ENCODE measurements at regions not wholly inside any gene's neighbourhood (a gene's known extent, or its start where the extent isn't known, plus 50 kb on each side); places are given as distances from the start of the nearest gene placed in this dataset.

GRCh38 chr4:149910604-149911350, 95.1 kb upstream of the IQCM start:
- Histone ChIP-seq H4K20me1 (ENCODE audit: control insufficient read depth, insufficient read depth) (no peaks in the 10 kb centered on the region), H3K4me2 (ENCODE audit: control insufficient read depth, insufficient read depth) (no peak overlapping the region), H3K36me3 (ENCODE audit: control insufficient read depth in 2 of 2, insufficient read depth in 2 of 2, low read length in 1 of 2) (no peaks in the 10 kb centered on the region), H3K9ac (ENCODE audit: control insufficient read depth, insufficient read depth, low read length) (no peak overlapping the region), H3K27ac (ENCODE audit: control insufficient read depth, insufficient read depth) (no peak overlapping the region), H3K4me1 (ENCODE audit: control insufficient read depth, insufficient read depth, low read length) (no peaks in the 10 kb centered on the region), H3K79me2 (ENCODE audit: control insufficient read depth, insufficient read depth, low read length) (no peaks in the 10 kb centered on the region), H3K27me3 (replicated peaks in 1 of 2; ENCODE audit: control insufficient read depth in 2 of 2, insufficient read depth in 2 of 2, low read length in 1 of 2) (no peaks in the 10 kb centered on the region), H3K9me3 (replicated peaks; ENCODE audit: control insufficient read depth, insufficient read depth, low read length) (no peaks in the 10 kb centered on the region), H3K4me3 (no peak overlapping the region), H2AFZ (ENCODE audit: control insufficient read depth, low read depth, low read length) (no peak overlapping the region)
- FAIRE-seq = no peak
- BruUV-seq (replicated peaks) = no TSS peak
- in situ Hi-C loops (cut with MboI) = no loop called here
- ChIA-PET CTCF (no interaction called here), SMC1A (ENCODE audit: uncharacterized antibody, unreplicated experiment) (interaction anchor here (1.2 kb wide), 1 partner anchor 13 kb away, joined by 3 read pairs; no protein-coding TSS in a partner anchor), RAD21 (ENCODE audit: unreplicated experiment) (no interaction called here), POLR2A (no interaction called here)
- TF ChIP-seq FOXM1 (IDR thresholded peaks at IDR 0.05; ENCODE audit: low read depth, low read length) = no peak
- TF ChIP-seq, protein P1, sequence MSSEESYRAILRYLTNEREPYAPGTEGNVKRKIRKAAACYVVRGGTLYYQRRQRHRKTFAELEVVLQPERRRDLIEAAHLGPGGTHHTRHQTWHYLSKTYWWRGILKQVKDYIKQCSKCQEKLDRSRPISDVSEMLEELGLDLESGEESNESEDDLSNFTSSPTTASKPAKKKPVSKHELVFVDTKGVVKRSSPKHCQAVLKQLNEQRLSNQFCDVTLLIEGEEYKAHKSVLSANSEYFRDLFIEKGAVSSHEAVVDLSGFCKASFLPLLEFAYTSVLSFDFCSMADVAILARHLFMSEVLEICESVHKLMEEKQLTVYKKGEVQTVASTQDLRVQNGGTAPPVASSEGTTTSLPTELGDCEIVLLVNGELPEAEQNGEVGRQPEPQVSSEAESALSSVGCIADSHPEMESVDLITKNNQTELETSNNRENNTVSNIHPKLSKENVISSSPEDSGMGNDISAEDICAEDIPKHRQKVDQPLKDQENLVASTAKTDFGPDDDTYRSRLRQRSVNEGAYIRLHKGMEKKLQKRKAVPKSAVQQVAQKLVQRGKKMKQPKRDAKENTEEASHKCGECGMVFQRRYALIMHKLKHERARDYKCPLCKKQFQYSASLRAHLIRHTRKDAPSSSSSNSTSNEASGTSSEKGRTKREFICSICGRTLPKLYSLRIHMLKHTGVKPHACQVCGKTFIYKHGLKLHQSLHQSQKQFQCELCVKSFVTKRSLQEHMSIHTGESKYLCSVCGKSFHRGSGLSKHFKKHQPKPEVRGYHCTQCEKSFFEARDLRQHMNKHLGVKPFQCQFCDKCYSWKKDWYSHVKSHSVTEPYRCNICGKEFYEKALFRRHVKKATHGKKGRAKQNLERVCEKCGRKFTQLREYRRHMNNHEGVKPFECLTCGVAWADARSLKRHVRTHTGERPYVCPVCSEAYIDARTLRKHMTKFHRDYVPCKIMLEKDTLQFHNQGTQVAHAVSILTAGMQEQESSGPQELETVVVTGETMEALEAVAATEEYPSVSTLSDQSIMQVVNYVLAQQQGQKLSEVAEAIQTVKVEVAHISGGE (CRISPR knock-in tag; IDR thresholded peaks at IDR 0.05) = no peak
- no peak for TF ChIP-seq CBFB (IDR thresholded peaks at IDR 0.05; ENCODE audit: low read depth)
- no peak for TF ChIP-seq KAT2A (conservative IDR thresholded peaks at IDR 0.05; ENCODE audit: control insufficient read depth, low read depth, low read length)
- TF ChIP-seq ZBED1 (IDR thresholded peaks at IDR 0.05; ENCODE audit: borderline replicate concordance) = no peak
- no peak for TF ChIP-seq RAD21 (IDR thresholded peaks at IDR 0.05; ENCODE audit: insufficient read depth, low read depth, low read length)
- TF ChIP-seq ASH2L (IDR thresholded peaks at IDR 0.05; ENCODE audit: borderline replicate concordance, low read depth) = no peak
- TF ChIP-seq, protein P2, sequence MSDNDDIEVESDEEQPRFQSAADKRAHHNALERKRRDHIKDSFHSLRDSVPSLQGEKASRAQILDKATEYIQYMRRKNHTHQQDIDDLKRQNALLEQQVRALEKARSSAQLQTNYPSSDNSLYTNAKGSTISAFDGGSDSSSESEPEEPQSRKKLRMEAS (IDR thresholded peaks at IDR 0.05; ENCODE audit: low read depth, low read length) = no peak
- TF ChIP-seq IRF5 (IDR thresholded peaks at IDR 0.05; ENCODE audit: borderline replicate concordance) = no peak
- TF ChIP-seq IRF4 (IDR thresholded peaks at IDR 0.05; ENCODE audit: low read depth, low read length) = no peak
- no peak for TF ChIP-seq ESRRA (IDR thresholded peaks at IDR 0.05; ENCODE audit: low read length)
- TF ChIP-seq WRNIP1 (IDR thresholded peaks at IDR 0.05; ENCODE audit: borderline replicate concordance, low read depth, low read length) = no peak
- no peak for TF ChIP-seq E2F8 (IDR thresholded peaks at IDR 0.05; ENCODE audit: low read depth, partially characterized antibody)
- TF ChIP-seq, protein P3, sequence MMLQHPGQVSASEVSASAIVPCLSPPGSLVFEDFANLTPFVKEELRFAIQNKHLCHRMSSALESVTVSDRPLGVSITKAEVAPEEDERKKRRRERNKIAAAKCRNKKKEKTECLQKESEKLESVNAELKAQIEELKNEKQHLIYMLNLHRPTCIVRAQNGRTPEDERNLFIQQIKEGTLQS (IDR thresholded peaks at IDR 0.05; ENCODE audit: borderline replicate concordance, extremely low read depth, low read depth, low read length) = no peak
- WGBS (ENCODE audit: insufficient coverage, insufficient replicate concordance, low lambda C conversion rate, missing lambda C conversion rate) = 0% methylated on average over 2 of the region's 2 CpGs
- ATAC-seq = no peak
- no peak for DNase-seq (ENCODE audit: low read depth, low spot score)
- intact Hi-C loops (cut with micrococcal nuclease; ENCODE audit: unreplicated experiment) = loop anchor here (5.0 kb wide), 1 partner anchor 633 kb away; no protein-coding TSS in a partner anchor

All from GM12878 (cell line).